Vagina (tissue), 2 donors: ENCODE measurements at regions not wholly inside any gene's neighbourhood (a gene's known extent, or its start where the extent isn't known, plus 50 kb on each side); places are given as distances from the start of the nearest gene placed in this dataset.
"Not testable (repeated sequence)": the region's sequence is repeated elsewhere in the genome, so short reads cannot be mapped to it uniquely, and the experiment has no call there.

ENCODE experiments used
- CTCF ChIP-seq, 3 experiments: fragments of 450-650 bp in 2 of 3; fragments of 200-600 bp in 1 of 3; sonication (generic) in 1 of 3; IDR thresholded peaks; one replicate each; pipeline ENCODE4 v1.5.1; 2017 to 2019; ENCODE audit warnings: antibody characterized with exemption in 3 of 3, mild to moderate bottlenecking in 2 of 3, moderate library complexity in 2 of 3
- POLR2A ChIP-seq, 2 donors: fragments of 450-650 bp; IDR thresholded peaks; one replicate each; pipeline ENCODE4 v1.6.1; 2017; ENCODE audit warnings: antibody characterized with exemption in 2 of 2, mild to moderate bottlenecking in 2 of 2, moderate library complexity in 2 of 2

GRCh38 chr9:42288002-42288864 lies 104.8 kb downstream of the SPATA31A6 start:
- not testable (repeated sequence) for TF ChIP-seq CTCF, POLR2A (IDR thresholded peaks at IDR 0.05)
